ENCODE measurements at regions not wholly inside any gene's neighbourhood (a gene's known extent, or its start where the extent isn't known, plus 50 kb on each side); places are given as distances from the start of the nearest gene placed in this dataset.

GRCh38 chr1:211198880-211199279 lies 60.3 kb upstream of the RCOR3 start:
- TF ChIP-seq NR2F1 (conservative IDR thresholded peaks at IDR 0.05) (no peak), MYC (IDR thresholded peaks at IDR 0.05; ENCODE audit: insufficient read depth, insufficient read length, insufficient replicate concordance, low read length, severe bottlenecking) (no peak), CTCF (IDR thresholded peaks at IDR 0.05 in 2 of 3, conservative IDR thresholded peaks at IDR 0.05 in 1 of 3; ENCODE audit: control insufficient read depth in 2 of 3, extremely low read depth in 1 of 3, insufficient read depth in 1 of 3, low read depth in 3 of 3, low read length in 3 of 3) (no peak), CBX3 (IDR thresholded peaks at IDR 0.05; ENCODE audit: borderline replicate concordance, low read depth) (no peak), SMC3 (IDR thresholded peaks at IDR 0.05; ENCODE audit: borderline replicate concordance, low read length) (no peak), BCL3 (IDR thresholded peaks at IDR 0.05; ENCODE audit: borderline replicate concordance, insufficient read depth, low read depth, low read length, poor library complexity, severe bottlenecking) (no peak), RAD21 (IDR thresholded peaks at IDR 0.05; ENCODE audit: insufficient read depth, low read depth, low read length) (no peak), NKRF (conservative IDR thresholded peaks at IDR 0.05) (no peak), CBFB (IDR thresholded peaks at IDR 0.05; ENCODE audit: low read depth) (no peak), MAX (IDR thresholded peaks at IDR 0.05; ENCODE audit: low read depth, low read length) (no peak), CREB1 (IDR thresholded peaks at IDR 0.05; ENCODE audit: low read depth) (no peak)
